ENCODE measurements at regions not wholly inside any gene's neighbourhood (a gene's known extent, or its start where the extent isn't known, plus 50 kb on each side); places are given as distances from the start of the nearest gene placed in this dataset.
A peak's percentile ranks its signal among the peaks of the same experiment; 100 is the strongest.

DNA sequence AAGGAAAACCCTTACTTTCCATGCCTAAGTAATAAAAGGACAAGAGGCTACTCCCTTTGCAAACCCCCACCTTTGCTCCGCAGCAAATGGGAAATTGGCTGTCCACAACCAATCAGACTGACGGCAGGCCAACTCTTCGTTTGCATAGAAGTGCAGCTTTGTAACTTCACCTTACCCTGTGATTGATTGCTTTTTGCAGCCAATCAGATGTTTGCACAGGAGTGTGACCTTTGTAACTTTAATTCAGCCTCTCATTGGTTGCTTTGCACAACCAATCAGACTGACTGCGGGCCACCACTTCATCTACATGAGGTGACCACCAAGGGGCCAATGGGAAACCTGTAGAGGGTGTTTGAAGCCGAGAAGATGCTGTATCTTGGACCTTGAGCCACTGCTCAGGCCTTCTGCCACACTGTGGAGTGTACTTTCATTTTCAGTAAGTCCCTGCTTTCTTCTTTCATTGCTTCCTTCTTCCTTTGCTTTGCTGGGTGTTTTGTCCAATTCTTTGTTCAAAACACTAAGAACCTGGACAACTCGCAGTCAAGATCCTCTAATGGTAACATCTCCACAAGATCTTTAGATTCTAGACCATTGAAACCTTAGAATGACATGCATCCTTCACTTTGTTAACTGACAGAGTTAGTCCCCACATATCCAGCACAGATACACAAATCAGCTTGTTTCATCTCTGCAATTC lies 51.3 kb upstream of the FREM1 start:
- 93% methylated on average over 6 of the region's 6 CpGs for WGBS
- Histone ChIP-seq H3K14ac (ENCODE audit: low read length in 2 of 2) (no peak overlapping the region), H3K79me1 (replicated peaks; ENCODE audit: low read length, poor library complexity, severe bottlenecking) (no peaks in the 10 kb centered on the region), H2BK5ac (ENCODE audit: low read depth, low read length, poor library complexity, severe bottlenecking) (no peak overlapping the region), H3K4ac (ENCODE audit: low read depth in 1 of 2, low read length in 2 of 2) (peak overlapping the region in 1 of 2 experiments; percentile 55), H3K4me3 (ENCODE audit: insufficient read depth in 1 of 2, low read depth in 1 of 2, low read length in 2 of 2) (no peak overlapping the region), H2BK120ac (ENCODE audit: low read depth, low read length) (no peak overlapping the region), H3K9me3 (ENCODE audit: control insufficient read depth, low read length) (no peaks in the 10 kb centered on the region), H2AFZ (ENCODE audit: low read depth, low read length) (no peak overlapping the region), H3K4me2 (ENCODE audit: low read length, poor library complexity, severe bottlenecking) (no peak overlapping the region), H2BK15ac (ENCODE audit: low read depth, poor library complexity, severe bottlenecking) (no peak overlapping the region), H3K23ac (ENCODE audit: low read length in 2 of 2) (no peak overlapping the region), H3K27ac (ENCODE audit: low read length, poor library complexity, severe bottlenecking) (no peak overlapping the region), H3K9ac (ENCODE audit: low read length) (no peak overlapping the region), H3K4me1 (ENCODE audit: control insufficient read depth, insufficient read depth, low read depth, low read length) (no peaks in the 10 kb centered on the region), H3K18ac (ENCODE audit: low read depth in 1 of 2, low read length in 2 of 2) (no peak overlapping the region), H3K36me3 (ENCODE audit: control insufficient read depth in 1 of 2, insufficient read depth in 2 of 2, low read depth in 1 of 2, low read length in 2 of 2) (no peaks in the 10 kb centered on the region), H2AK5ac (ENCODE audit: low read length, severe bottlenecking) (no peak overlapping the region), H3K27me3 (ENCODE audit: control insufficient read depth in 1 of 2, insufficient read depth in 1 of 2, low read length in 2 of 2) (no peaks in the 10 kb centered on the region), H4K8ac (ENCODE audit: low read length) (no peak overlapping the region), H4K91ac (ENCODE audit: low read length) (no peak overlapping the region), H2BK12ac (ENCODE audit: low read length in 2 of 2) (no peak overlapping the region)
- peak; percentile 24 for DNase-seq

GRCh38 chr9:14960881-14961280 lies 50.7 kb upstream of the FREM1 start:
- no peaks in the 10 kb centered on the region for H3K36me3 ChIP-seq (ENCODE audit: control insufficient read depth in 1 of 2, insufficient read depth in 2 of 2, low read depth in 1 of 2, low read length in 2 of 2)
- 84% methylated on average over 3 of the region's 4 CpGs for WGBS
- no peak overlapping the region for H3K23ac ChIP-seq (ENCODE audit: low read length in 2 of 2)
- H3K9ac ChIP-seq (ENCODE audit: low read length) = no peak overlapping the region
- no peak overlapping the region for H4K8ac ChIP-seq (ENCODE audit: low read length)
- no peak overlapping the region for H2BK5ac ChIP-seq (ENCODE audit: low read depth, low read length, poor library complexity, severe bottlenecking)
- H3K18ac ChIP-seq (ENCODE audit: low read depth in 1 of 2, low read length in 2 of 2) = no peak overlapping the region
- H3K4me3 ChIP-seq (ENCODE audit: insufficient read depth in 1 of 2, low read depth in 1 of 2, low read length in 2 of 2) = no peak overlapping the region
- no peak overlapping the region for H3K14ac ChIP-seq (ENCODE audit: low read length in 2 of 2)
- H3K4me1 ChIP-seq (ENCODE audit: control insufficient read depth, insufficient read depth, low read depth, low read length) = no peaks in the 10 kb centered on the region
- H3K27ac ChIP-seq (ENCODE audit: low read length, poor library complexity, severe bottlenecking) = no peak overlapping the region
- no peaks in the 10 kb centered on the region for H3K9me3 ChIP-seq (ENCODE audit: control insufficient read depth, low read length)
- H3K27me3 ChIP-seq (ENCODE audit: control insufficient read depth in 1 of 2, insufficient read depth in 1 of 2, low read length in 2 of 2) = no peaks in the 10 kb centered on the region
- H2BK15ac ChIP-seq (ENCODE audit: low read depth, poor library complexity, severe bottlenecking) = no peak overlapping the region
- H2BK12ac ChIP-seq (ENCODE audit: low read length in 2 of 2) = no peak overlapping the region
- H3K79me1 ChIP-seq (replicated peaks; ENCODE audit: low read length, poor library complexity, severe bottlenecking) = no peaks in the 10 kb centered on the region
- H3K4ac ChIP-seq (ENCODE audit: low read depth in 1 of 2, low read length in 2 of 2) = no peak overlapping the region
- H2BK120ac ChIP-seq (ENCODE audit: low read depth, low read length) = no peak overlapping the region
- no peak overlapping the region for H3K4me2 ChIP-seq (ENCODE audit: low read length, poor library complexity, severe bottlenecking)
- DNase-seq = no peak
- no peak overlapping the region for H2AK5ac ChIP-seq (ENCODE audit: low read length, severe bottlenecking)
- H2AFZ ChIP-seq (ENCODE audit: low read depth, low read length) = no peak overlapping the region
- no peak overlapping the region for H4K91ac ChIP-seq (ENCODE audit: low read length)

Data from mesenchymal stem cell (in vitro differentiated cells and primary cell).